ENCODE measurements at regions not wholly inside any gene's neighbourhood (a gene's known extent, or its start where the extent isn't known, plus 50 kb on each side); places are given as distances from the start of the nearest gene placed in this dataset.

- Histone ChIP-seq H3K36me3 (ENCODE audit: control insufficient read depth in 4 of 4, insufficient read depth in 3 of 4, low read depth in 1 of 4, low read length in 3 of 4) (no peaks in the 10 kb centered on the region), H3K9ac (ENCODE audit: low read depth in 1 of 2, low read length in 2 of 2) (no peak overlapping the region), H3K27ac (ENCODE audit: low read depth in 1 of 2, low read length in 2 of 2) (peak overlapping the region; percentile 11 to 47), H3K9me3 (ENCODE audit: control insufficient read depth in 4 of 4, low read length in 3 of 4) (no peaks in the 10 kb centered on the region), H3K4me1 (ENCODE audit: control insufficient read depth in 4 of 4, insufficient read depth in 4 of 4, low read length in 3 of 4) (peaks cover 12 to 38% (median 24%) of the 10 kb centered on the region in 4 donors), H3K27me3 (ENCODE audit: control insufficient read depth in 4 of 4, insufficient read depth in 4 of 4, low read length in 3 of 4) (no peaks in the 10 kb centered on the region), H3K4me3 (ENCODE audit: low read depth in 1 of 3, low read length in 3 of 3) (no peak overlapping the region)
- DNase-seq (ENCODE audit: low spot score), result no peak
- TF ChIP-seq RAD21 (IDR thresholded peaks at IDR 0.05) (no peak), TAF1 (conservative IDR thresholded peaks at IDR 0.05) (no peak), HNF4G (IDR thresholded peaks at IDR 0.05) (no peak), SP1 (IDR thresholded peaks at IDR 0.05) (no peak), RXRA (IDR thresholded peaks at IDR 0.05) (no peak), ZBTB33 (IDR thresholded peaks at IDR 0.05) (no peak), YY1 (IDR thresholded peaks at IDR 0.05) (no peak), FOXA1 (IDR thresholded peaks at IDR 0.05) (no peak), GABPA (IDR thresholded peaks at IDR 0.05 in 1 of 2, conservative IDR thresholded peaks at IDR 0.05 in 1 of 2) (no peak), FOXA2 (IDR thresholded peaks at IDR 0.05) (no peak), ATF3 (IDR thresholded peaks at IDR 0.05) (no peak), NR2F2 (IDR thresholded peaks at IDR 0.05) (no peak), JUND (IDR thresholded peaks at IDR 0.05) (no peak), MAX (IDR thresholded peaks at IDR 0.05) (no peak), CTCF (IDR thresholded peaks at IDR 0.05; ENCODE audit: low read depth, low read length, missing input control) (no peak), REST (IDR thresholded peaks at IDR 0.05) (no peak)
- 85% methylated on average over 21 of the region's 21 CpGs for WGBS
Observed at GRCh38 chr17:77458202-77459017, 317.6 kb downstream of the SEC14L1 start.

All from liver (tissue), 8 donors.